Mesothelial cell of epicardium (in vitro differentiated cells): ENCODE measurements at regions not wholly inside any gene's neighbourhood (a gene's known extent, or its start where the extent isn't known, plus 50 kb on each side); places are given as distances from the start of the nearest gene placed in this dataset.

Source experiments
- DNase-seq, 2 experiments: peaks; one replicate each; pipeline ENCODE4 v3.0.0; 2021; ENCODE audit warnings: low spot score in 2 of 2; ENCODE audit not compliant: unreplicated experiment in 2 of 2
- H3K27ac Mint-ChIP-seq: 2 replicates; pipeline ENCODE4 v1.8.0; 2021; ENCODE audit warnings: mixed read lengths
- H3K27me3 Mint-ChIP-seq: 2 replicates; pipeline ENCODE4 v1.8.0; 2021; ENCODE audit warnings: low read depth, mixed read lengths
- H3K36me3 Mint-ChIP-seq: 2 replicates; pipeline ENCODE4 v1.8.0; 2021; ENCODE audit warnings: mixed read lengths
- H3K4me1 Mint-ChIP-seq: 2 replicates; pipeline ENCODE4 v1.8.0; 2021; ENCODE audit warnings: mixed read lengths
- H3K4me3 Mint-ChIP-seq: 2 replicates; pipeline ENCODE4 v1.8.0; 2021; ENCODE audit warnings: mild to moderate bottlenecking, moderate library complexity, mixed read lengths
- H3K9me3 Mint-ChIP-seq: 2 replicates; pipeline ENCODE4 v1.8.0; 2021; ENCODE audit warnings: mixed read lengths
- TF ChIP-seq, protein P1 (sequence below): fragments of 200-600 bp; sonication (generic); IDR thresholded peaks from one replicate; pipeline ENCODE4 v1.5.0; 2021; ENCODE audit warnings: antibody characterized with exemption; ENCODE audit not compliant: unreplicated experiment

DNA sequence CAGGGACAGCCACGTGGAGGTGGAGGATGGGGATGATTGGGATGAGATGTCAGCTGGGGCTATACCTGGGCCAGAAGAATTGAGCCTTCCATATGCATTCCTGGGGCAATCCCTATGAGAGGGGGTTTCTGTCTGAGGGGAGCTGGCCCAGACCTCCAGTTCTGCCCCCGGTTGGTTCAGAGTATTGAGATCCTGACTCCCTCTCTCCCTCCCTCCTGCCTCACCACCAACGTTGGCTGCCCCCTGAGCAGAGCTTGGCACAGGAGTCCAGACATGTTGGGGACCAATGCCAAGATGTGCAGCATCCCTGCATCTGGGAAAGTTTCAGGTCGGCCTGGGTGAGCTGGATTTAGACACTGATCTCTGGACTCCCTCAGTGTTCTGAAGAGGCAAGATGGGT lies 575.2 kb upstream of the MKI67 start:
- H3K27me3 Mint-ChIP-seq: peaks cover 36% of the 10 kb centered on the region
- H3K9me3 Mint-ChIP-seq: peaks cover 4% of the 10 kb centered on the region
- TF ChIP-seq, protein P1, sequence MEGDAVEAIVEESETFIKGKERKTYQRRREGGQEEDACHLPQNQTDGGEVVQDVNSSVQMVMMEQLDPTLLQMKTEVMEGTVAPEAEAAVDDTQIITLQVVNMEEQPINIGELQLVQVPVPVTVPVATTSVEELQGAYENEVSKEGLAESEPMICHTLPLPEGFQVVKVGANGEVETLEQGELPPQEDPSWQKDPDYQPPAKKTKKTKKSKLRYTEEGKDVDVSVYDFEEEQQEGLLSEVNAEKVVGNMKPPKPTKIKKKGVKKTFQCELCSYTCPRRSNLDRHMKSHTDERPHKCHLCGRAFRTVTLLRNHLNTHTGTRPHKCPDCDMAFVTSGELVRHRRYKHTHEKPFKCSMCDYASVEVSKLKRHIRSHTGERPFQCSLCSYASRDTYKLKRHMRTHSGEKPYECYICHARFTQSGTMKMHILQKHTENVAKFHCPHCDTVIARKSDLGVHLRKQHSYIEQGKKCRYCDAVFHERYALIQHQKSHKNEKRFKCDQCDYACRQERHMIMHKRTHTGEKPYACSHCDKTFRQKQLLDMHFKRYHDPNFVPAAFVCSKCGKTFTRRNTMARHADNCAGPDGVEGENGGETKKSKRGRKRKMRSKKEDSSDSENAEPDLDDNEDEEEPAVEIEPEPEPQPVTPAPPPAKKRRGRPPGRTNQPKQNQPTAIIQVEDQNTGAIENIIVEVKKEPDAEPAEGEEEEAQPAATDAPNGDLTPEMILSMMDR: no peak
- no peak overlapping the region for H3K4me3 Mint-ChIP-seq
- H3K4me1 Mint-ChIP-seq: peaks cover 2% of the 10 kb centered on the region
- no peak overlapping the region for H3K27ac Mint-ChIP-seq
- DNase-seq: no peak
- H3K36me3 Mint-ChIP-seq: no peaks in the 10 kb centered on the region

GRCh38 chr10:128701837-128702236 lies 575.6 kb upstream of the MKI67 start:
- DNase-seq: no peak
- peaks cover 2% of the 10 kb centered on the region for H3K4me1 Mint-ChIP-seq
- no peak overlapping the region for H3K27ac Mint-ChIP-seq
- peaks cover 34% of the 10 kb centered on the region for H3K27me3 Mint-ChIP-seq
- TF ChIP-seq, protein P1: no peak
- H3K4me3 Mint-ChIP-seq: no peak overlapping the region
- H3K9me3 Mint-ChIP-seq: peaks cover 4% of the 10 kb centered on the region
- no peaks in the 10 kb centered on the region for H3K36me3 Mint-ChIP-seq

GRCh38 chr10:128704716-128705115 lies 578.5 kb upstream of the MKI67 start:
- H3K4me1 Mint-ChIP-seq: peaks cover 2% of the 10 kb centered on the region
- H3K9me3 Mint-ChIP-seq: peaks cover 4% of the 10 kb centered on the region
- no peak for DNase-seq
- no peaks in the 10 kb centered on the region for H3K36me3 Mint-ChIP-seq
- H3K27me3 Mint-ChIP-seq: peaks cover 27% of the 10 kb centered on the region
- H3K27ac Mint-ChIP-seq: no peak overlapping the region
- TF ChIP-seq, protein P1: no peak
- H3K4me3 Mint-ChIP-seq: no peak overlapping the region

DNA sequence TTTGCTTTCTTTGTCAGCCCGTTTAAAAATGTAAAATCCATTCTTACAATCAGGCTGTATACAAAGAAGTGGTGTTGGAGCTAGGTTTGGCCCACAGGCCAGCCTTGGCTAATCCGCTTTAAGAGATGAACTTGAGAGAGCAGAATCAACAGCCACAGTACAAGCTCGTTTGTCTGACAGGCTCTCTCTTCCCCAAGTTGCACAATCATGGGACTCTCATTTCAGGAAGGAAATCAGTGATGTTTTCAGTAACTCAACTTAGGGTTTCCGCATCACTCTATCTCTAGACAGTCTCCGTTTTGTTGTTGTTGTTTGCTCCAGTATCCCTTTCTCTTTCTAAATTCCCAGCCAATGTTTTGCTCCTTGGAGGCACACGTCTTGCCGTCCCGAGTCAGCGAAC lies 582.0 kb upstream of the MKI67 start:
- H3K36me3 Mint-ChIP-seq: no peaks in the 10 kb centered on the region
- no peak for DNase-seq
- H3K4me3 Mint-ChIP-seq: no peak overlapping the region
- H3K27me3 Mint-ChIP-seq: peaks cover 11% of the 10 kb centered on the region
- H3K9me3 Mint-ChIP-seq: peaks cover 4% of the 10 kb centered on the region
- TF ChIP-seq, protein P1: no peak
- no peak overlapping the region for H3K27ac Mint-ChIP-seq
- H3K4me1 Mint-ChIP-seq: no peaks in the 10 kb centered on the region

DNA sequence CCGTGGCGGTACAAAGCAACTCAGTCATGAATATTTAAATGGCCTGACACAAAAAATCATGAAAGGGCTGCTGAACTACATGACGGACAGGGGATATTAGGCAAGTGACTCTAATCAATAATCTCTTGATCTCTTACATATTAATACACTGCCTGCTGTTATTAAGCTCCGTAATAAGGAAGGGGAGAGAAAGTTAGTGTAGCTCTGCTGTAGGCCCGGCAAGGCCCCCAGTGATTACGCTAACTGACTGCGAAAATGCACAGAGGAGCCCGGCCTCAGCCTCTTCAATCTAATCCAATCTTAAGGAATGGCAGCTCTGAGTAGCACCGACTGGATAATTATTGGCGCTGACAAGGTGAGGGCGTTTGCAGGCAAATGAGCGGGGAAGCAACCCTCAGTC lies 583.5 kb upstream of the MKI67 start:
- no peak for DNase-seq
- peaks cover 4% of the 10 kb centered on the region for H3K9me3 Mint-ChIP-seq
- peaks cover 2% of the 10 kb centered on the region for H3K4me1 Mint-ChIP-seq
- H3K27ac Mint-ChIP-seq: no peak overlapping the region
- H3K4me3 Mint-ChIP-seq: no peak overlapping the region
- TF ChIP-seq, protein P1: no peak
- H3K36me3 Mint-ChIP-seq: no peaks in the 10 kb centered on the region
- peaks cover 2% of the 10 kb centered on the region for H3K27me3 Mint-ChIP-seq

DNA sequence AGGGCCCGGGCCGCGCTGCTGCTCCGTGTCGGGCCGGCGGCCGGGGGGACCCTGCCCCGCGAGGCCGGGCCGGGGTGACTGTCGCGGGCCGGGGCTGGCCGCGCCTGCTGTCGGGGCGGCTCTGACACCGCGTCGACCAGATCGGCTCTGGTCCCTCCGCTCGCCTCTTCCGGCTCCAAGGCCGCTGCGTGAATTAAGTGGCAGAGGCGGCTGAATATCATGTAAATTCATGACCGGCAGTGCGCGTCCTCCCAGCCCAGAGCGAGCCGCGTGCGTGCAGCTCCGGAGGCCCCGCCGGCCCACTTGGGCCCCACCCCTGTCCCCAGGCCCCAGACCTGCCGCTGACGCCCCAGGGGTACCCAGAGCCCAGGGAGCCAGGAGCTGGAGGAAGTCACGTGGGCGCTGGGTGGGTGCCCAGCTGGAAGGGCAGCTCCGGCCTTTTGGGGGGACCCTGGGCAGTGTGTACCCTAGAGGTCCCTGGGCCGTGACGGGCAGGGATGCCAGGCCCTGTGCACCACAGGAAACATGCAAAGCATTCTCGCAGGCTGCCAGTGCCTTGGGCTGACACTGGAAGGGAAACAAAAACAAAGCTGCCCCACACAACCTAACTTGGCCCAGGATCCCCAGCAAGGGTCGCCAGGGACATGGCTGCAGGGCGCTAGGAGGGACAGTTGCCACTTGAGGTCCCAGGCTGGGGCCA lies 584.0 kb upstream of the MKI67 start:
- Mint-ChIP-seq H3K4me3 (no peak overlapping the region), H3K27ac (no peak overlapping the region), H3K36me3 (no peaks in the 10 kb centered on the region), H3K9me3 (peaks cover 1% of the 10 kb centered on the region), H3K4me1 (peaks cover 4% of the 10 kb centered on the region), H3K27me3 (no peaks in the 10 kb centered on the region)
- TF ChIP-seq, protein P1: no peak
- DNase-seq: no peak
